ENCODE measurements at regions not wholly inside any gene's neighbourhood (a gene's known extent, or its start where the extent isn't known, plus 50 kb on each side); places are given as distances from the start of the nearest gene placed in this dataset.
"Not testable (repeated sequence)": the region's sequence is repeated elsewhere in the genome, so short reads cannot be mapped to it uniquely, and the experiment has no call there.

GRCh38 chr3:27551413-27551812 is 67.2 kb upstream of the SLC4A7 start:
- TF ChIP-seq TCF12 (IDR thresholded peaks at IDR 0.05); CTCF (IDR thresholded peaks at IDR 0.05); CHD2 (IDR thresholded peaks at IDR 0.05; ENCODE audit: low read length, partially characterized antibody); RCOR1 (IDR thresholded peaks at IDR 0.05; ENCODE audit: low read length); EZH2phosphoT487 (IDR thresholded peaks at IDR 0.05; ENCODE audit: borderline replicate concordance, low read depth): not testable (repeated sequence)
